HG02938 (cell line): ENCODE measurements at regions not wholly inside any gene's neighbourhood (a gene's known extent, or its start where the extent isn't known, plus 50 kb on each side); places are given as distances from the start of the nearest gene placed in this dataset.
"Not testable (repeated sequence)": the region's sequence is repeated elsewhere in the genome, so short reads cannot be mapped to it uniquely, and the experiment has no call there.

Experiments used
- ATAC-seq: cut with Tn5 transposase; IDR thresholded peaks from one replicate; pipeline ENCODE4 v1.9.1; 2021; ENCODE audit warnings: mild to moderate bottlenecking, moderate library complexity; ENCODE audit not compliant: unreplicated experiment

DNA sequence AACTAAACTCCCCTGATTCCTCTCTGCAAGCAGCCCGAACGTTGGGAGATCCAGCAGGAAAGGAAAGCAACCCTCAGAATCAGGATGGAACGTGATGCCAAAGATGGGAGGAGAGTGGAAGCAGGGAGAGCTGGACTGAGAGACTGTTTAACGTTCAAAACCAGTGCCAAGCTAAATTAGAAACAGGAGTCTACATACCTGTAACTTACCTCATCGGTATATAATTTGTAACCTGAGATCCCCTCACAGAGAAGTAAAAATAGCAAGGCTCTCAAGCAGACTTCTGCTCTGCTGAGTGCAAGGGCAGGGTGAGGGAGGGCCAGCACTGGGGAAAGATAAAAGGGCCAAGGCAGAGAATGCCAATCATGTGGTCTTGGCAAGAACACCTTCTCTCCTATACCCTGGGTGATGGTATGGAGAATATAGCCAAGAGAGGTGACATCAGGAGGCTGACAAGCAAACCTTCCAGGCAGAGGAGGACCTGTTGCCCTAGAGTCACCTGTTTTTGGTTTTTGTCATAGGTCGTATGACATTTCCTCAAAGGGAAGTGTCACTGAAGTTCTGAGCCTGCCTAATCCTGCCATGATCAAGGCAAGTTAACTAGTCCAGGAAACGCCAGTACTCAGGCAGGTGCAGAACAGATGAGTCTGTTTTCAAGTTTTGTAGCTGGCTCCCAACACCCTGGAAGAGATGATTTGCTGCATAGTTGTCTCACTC is 472.0 kb downstream of the NFIB start:
- ATAC-seq, result no peak

DNA sequence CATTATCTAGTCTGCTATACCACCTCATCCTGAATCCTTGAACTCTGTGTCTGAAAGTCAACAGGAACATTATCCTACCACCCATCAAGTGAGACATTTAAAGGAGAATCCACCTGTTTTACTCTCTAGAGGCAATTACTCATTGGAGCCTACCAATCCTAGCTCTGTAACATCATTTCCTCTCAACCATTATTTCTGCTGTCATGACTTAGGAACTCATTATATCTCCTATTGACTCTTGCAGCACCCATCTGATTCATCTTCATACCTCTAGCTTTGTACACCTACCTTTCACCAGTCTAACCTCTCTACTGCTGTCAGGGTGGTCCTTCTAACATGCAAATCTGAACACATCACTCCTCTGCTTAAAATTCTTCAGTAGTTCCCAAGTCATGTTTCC is 481.5 kb downstream of the NFIB start:
- ATAC-seq, result no peak

DNA sequence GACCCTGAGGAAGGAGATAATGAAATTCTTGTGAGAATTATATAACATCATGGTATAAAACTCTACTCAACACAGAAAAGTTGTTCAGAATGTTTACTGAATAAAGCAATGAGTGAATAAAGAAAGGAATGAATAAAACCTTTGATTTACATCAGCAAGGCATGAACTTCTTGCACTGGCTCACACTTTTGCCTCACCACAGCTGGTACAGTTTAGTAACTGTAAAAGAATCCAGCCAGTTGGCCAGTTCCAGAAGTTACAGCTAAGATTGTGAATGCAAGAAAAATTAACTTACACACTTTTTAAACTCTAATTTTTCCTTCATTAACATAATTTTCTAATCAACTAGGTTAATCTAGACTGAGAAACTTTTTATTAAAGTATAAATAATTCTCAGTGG is 490.9 kb downstream of the NFIB start:
- ATAC-seq, result no peak

DNA sequence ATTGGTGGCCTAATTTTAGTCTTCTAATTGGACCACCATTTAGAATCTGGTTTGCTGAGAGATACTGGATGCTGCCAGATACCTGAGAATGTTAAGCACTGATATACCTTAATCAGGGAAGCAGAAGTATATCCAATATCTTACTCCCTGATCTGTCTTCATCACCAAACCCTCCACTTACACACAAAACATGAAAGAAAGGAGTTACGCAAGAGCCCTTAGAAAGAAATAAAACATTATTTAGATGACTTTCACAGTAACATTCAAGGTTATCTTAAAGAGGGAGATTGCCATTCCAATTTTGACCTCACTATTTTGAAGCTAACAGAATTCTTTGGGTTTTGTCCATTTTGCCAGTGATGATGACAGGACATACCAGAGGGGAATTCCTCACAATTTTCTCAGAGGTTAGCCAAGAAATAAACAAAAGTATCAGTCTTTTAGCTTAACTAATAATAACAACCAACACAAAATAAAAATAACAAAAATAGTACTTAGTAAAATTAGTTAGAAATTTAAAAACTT is 496.1 kb downstream of the NFIB start:
- ATAC-seq, result no peak

DNA sequence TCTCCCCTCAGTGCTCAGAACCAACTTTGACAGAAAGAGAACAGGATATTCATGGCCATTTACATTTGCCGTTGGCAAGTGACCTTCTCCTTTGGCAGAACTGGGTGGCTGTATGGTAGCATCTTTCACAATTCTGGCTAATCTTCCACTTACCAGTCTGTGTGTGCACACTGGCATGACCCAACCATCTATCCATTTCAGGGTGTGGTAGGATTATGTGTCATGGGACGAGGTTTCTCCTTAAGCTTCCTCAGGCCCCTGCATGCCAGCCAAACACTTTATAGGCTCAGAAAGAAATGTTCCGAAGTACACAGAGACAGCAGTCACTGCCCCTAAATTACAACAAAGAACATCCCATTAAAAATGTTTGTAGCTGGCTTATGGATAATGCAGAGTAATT is 497.1 kb downstream of the NFIB start:
- ATAC-seq, result no peak

DNA sequence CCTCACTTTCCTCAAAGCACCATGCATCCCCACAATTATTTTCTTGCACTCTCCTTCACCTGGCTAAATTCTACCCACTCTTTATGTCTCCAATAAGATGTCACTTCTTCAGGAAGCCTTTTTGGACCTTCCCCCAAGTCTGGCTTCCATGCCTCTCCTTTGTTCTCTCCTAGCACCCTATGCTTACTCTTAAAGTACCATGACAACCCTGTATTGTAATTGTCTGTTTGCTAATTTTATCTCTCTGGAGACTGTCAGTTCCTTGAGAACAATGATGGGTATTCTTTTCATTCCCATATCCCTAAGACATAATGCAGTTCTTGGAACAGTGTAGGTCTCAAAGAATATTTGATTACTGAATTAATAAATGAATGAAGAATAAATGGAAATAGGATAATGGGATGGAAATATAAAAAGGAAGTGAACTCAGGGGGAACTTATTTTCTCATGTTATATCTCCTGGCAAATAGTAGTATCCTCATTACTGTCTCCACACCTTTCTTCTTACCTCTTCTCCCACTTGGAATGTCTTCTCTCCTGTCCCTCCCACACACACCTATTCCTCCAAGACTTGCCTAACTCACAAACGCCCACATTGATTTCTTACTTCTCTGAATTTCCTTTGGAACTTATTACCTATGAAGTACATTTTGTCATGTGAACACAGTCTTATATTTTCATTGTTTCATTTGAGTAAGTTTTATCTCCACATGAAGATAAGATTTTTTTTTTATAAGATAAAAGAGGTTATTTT is 499.1 kb downstream of the NFIB start:
- no peak for ATAC-seq

DNA sequence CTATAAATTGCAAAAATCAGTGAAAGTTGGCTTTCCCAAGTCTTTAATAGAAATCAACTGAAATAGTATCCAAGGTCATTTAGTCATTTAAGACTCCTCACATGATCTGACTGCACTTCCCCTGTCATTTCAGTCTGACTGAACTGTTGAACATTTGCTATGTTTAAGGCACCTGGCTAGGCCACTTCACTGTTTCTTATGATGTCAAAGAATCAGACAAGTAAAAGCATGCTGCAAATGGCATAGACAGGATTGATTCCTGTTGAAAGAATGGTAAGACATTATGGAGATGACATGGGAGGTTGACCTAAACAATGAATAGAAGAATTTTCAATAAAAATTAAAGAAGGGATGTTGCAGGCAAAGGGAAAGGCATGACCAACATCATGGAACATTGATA is 502.1 kb downstream of the NFIB start:
- ATAC-seq, result no peak

DNA sequence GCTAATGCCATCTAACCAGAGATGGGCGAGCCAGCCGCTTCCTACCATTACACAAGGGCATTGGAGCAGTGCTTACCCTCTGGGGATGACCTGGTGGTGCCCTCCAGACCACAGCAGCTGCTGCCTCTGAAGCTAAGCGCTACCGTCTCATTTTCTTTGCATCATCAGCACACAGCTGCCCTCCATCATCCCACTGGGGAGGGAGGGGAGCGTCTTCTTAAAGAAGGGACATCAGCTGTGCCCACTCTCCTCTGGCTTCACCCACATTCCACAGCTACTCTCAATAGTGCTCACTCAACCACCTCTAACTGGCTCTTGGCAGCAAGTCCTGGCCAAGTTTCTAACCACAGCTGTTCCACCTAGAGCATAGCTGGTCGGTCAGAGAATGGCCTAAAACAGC is 503.4 kb downstream of the NFIB start:
- ATAC-seq, result no peak

DNA sequence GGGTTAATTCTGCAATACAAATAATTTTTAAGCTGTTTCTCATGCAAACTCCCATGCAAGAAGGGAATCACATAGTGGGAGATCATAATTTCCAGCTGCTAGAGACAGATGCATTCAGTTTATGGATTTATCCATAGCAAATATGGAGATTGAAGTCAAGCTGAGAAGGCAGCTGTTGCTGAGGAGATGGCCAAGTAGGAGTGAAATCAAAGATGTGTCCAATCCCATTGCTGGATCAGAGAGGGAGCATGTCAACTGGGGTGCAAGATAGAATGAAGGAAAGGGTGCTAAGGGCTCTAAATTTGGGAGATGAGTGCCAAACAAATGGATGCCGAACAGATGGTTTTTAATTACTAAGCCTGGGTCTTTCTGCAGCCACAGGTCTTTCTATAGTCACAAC is 504.5 kb downstream of the NFIB start:
- no peak for ATAC-seq

DNA sequence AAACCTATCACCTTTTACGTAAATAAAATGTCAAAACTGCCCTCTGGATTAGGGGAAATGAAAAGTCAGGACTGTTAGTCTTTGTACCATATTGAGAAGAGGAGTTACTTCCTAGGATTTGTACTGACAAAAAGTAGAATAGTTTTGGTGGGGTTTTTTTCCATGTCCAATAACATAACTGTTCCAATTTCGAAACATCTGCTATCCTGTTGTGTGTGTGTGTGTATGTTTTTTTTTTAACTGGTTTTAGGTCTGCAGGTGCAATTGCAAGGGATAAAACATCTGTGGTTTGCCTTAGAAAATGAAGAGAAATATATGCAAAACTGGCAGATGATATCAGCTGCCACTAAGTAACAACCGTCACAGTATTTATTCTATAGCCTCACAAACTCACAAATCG is 506.8 kb downstream of the NFIB start:
- ATAC-seq, result no peak

DNA sequence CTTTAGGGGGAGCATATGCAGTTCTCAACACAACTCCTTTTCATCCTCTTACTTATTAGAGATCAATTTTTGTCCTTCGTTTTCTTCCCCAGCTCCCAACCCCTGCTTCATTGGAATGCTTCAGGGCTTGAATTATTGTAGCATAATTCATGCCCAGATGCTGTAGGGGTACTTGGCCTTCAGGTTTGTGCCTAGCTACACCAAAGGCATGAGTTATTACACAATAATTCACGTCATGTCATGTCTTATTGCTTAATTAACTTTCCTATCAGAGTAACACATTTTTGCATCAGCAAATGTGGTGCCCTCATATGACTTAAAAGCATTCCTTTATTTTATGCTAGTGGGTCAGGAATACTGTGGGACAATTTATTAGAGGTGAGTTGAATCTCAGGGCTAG is 507.2 kb downstream of the NFIB start:
- no peak for ATAC-seq

DNA sequence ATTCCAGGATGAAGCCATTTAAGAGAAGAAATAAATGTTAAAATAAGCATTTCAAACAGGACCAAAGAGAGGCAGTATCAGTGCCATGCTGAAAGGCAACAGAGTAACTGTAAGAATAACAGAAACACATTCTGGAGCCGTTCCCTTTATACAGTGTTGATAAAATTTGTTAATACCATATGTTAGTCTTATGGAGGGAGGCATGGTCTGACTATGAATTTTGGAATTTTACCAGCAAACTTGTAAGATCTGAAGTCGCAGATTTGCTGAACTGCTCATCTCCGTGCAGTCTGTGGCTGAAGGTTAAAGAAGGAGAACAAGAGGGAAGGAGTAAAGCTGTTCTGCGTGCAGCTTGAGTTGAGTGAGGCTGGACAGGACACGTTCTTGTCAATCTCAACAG is 508.4 kb downstream of the NFIB start:
- no peak for ATAC-seq

DNA sequence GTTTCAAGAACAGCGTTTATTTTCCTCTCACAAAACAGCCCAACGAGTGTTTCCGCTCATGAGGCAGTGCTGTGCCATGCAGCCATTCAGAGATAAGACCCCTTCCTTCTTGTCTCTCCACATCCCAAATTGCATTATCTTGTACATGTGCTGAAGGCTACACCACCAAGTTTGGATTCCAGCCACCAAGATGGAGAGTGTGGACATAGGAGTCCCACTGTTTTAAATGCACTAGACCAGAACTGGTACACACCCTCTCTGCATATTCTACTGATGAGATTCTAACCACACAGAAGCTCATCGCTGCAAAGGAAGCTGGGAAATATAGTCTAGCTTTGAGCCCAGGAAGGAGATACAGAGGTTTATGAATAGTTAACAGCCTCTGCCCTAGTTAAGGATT is 509.4 kb downstream of the NFIB start:
- no peak for ATAC-seq

DNA sequence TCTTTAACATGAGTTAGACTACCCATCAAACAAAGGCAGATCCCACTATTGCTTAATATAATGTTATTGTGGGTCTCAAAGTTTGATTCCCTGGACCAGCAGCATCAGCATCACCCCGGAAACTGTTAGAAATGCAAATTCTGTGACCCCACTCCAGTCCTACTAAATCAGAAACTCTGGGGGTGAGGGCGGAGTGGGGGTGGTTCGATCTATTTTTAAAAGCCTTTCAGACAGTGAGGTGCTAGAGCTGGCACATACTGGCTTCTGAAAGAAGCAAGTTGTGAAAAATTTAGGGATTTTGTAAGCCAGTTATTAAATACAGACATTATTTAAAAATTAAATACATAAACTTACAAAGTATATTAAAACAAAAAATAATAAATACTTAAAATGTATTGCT is 513.2 kb downstream of the NFIB start:
- ATAC-seq, result no peak

DNA sequence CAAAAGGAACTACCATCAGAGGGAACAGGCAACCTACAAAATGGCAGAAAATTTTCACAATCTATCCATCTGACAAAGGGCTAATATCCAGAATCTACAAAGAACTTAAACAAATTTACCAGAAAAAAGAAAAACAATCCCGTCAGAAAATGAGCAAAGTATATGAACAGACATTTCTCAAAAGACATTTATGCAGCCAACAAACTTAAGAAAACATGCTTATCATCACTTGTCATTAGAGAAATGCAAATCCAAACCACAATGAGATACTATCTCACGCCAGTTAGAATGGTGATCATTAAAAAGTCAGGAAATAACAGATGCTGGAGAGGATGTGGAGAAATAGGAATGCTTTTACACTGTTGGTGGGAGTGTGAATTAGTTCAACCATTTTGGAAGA is 516.2 kb downstream of the NFIB start:
- not testable (repeated sequence) for ATAC-seq

DNA sequence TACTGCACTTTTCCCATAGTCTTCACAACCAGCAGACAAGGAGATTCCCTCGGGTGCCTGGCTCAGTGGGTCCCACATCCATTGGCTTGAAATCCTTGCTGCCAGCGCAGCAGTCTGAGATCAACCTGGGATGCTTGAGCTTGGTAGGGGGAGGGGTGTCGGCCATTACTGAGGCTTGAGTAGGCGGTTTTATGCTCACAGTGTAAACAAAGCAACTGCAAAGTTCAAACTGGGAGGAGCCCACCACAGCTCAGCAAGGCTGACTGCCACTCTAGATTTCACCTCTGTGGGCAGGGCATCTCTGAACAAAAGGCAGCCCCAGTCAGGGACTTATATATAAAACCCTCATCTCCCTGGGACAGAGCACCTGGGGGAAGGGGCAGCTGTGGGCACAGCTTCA is 512.3 kb upstream of the MPDZ start:
- ATAC-seq, result no peak

DNA sequence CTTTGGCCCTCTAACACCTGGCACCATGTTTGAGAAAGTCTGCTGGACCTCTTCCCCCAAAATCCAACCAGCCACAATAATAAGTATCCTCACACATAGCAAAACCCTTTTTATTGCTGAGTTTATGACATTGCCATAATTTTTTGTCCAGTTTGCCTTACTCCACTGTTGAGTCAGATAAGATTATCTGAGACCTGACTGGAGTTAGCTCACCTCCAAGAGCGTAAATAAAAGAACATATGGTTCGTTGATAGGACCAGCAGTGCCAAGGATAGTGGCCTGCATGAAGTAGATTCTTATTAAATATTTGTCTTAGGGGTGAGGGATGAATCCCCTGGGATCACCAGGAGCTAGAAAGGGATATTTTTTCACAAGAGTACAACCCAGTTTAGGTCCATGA is 510.6 kb upstream of the MPDZ start:
- ATAC-seq, result no peak

DNA sequence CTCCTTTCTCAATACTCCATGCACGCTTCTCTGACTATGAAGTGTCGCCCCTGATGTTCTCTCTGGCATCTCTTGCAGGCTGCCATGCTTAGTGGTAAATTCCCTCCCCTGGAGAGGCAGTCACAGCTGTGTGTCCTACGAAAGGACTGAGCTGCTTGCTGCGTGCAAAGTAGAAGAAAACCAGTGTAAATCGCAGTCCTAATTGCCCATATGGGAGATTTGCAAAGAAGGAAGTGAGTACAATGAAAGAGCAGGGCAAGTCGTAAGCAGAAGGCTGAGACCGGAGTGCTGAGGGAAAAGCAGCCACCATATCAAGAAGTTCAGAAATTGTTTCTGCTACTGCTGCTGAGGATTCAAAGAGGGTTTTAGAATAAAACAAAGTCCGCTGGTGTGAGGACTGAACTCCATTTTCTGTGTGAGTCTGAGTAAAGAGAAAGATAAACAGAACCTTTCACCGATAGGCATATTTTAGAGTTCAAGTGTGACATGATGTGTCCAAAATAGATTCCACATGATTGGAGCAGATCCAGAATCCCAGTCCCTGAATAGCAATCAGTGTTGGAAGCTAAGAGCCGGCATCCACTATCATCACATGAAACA is 507.8 kb upstream of the MPDZ start:
- no peak for ATAC-seq

DNA sequence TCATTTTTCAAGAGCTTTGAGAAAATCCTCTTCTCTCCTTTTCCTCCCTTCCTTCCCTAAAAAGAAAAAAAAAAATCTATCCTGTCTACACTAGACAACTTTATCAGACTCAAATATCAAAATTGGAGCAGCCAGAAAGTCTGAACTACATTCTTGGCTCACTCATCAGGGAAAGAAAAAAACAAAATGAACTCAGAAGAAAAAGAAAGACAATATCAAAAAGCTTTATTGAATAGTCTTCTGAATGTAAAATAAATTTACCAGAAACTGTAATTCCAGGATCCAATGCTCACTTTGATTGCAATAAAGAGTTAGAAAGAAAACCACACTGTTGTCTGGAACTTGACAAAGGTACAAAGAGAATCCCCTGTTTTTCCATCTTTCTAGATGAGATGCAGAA is 507.2 kb upstream of the MPDZ start:
- ATAC-seq, result no peak

DNA sequence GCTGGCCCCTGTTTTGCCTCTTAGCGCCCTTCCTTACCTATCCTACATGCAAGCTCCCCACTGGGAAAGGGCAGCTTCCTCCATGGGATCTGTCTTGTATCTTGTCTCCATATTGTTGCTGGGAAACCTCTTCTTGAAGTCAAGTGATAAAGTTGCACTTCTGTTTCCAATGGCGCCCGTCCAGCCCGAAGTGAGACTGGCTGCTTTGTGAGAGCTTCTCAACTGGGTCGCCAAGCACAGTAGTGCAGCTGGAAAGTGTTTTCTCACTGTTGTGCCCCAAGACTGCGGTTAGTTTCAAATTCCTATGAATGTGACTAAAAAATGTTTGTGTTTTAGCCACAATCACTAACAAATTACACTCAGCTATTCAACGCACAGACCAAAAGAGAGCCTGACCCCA is 506.6 kb upstream of the MPDZ start:
- no peak for ATAC-seq

DNA sequence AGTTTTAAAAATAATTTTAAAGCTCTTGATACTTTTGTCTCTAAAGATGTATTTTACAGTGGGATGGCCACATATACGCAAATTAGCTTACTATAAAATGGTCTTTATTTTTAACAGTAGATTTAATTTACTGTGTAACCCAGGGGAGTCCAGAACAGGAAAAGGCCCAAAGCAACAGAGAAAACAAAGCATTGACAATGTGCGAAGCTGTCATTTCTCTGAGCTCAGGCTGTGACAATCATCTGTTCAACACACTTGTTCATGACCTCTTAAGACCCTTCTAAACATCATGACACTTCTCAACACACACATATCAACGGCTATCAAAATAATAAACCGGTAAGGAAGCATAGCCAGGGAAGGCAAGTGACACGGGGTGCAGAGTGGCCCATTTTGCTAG is 499.6 kb upstream of the MPDZ start:
- no peak for ATAC-seq

DNA sequence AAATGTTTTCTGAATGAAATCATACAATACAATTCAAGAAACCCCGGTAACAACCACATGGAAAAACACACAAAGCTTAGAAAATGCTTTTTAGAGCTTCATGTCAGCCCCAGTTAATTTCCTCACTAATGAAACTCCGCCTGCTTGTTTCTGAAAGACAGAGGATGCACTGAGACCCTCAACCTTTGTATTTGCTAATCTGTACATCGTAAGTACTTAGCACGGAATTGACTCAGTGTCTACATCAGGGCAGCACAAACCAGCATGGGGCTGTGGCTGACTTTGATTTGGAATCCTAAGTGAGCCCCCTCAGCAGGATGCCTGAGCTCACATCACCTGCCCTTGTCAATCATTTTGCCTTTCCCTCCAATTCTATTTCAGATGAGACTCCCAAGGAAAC is 499.1 kb upstream of the MPDZ start:
- no peak for ATAC-seq
